ENCODE measurements at regions not wholly inside any gene's neighbourhood (a gene's known extent, or its start where the extent isn't known, plus 50 kb on each side); places are given as distances from the start of the nearest gene placed in this dataset.
"Not testable (repeated sequence)": the region's sequence is repeated elsewhere in the genome, so short reads cannot be mapped to it uniquely, and the experiment has no call there.

GRCh38 chr2:67289271-67289670 is 107.9 kb upstream of the ETAA1 start:
- no peak for DNase-seq

GRCh38 chr2:67289921-67290371 is 107.2 kb upstream of the ETAA1 start:
- peak in 1 of 3 donors; percentile 46 for DNase-seq

- DNase-seq: peak in 1 of 3 donors; percentile 73
Measured at GRCh38 chr2:67290451-67291290, 106.5 kb upstream of the ETAA1 start.

GRCh38 chr2:67294218-67294617 is 102.9 kb upstream of the ETAA1 start:
- DNase-seq: no peak

DNA sequence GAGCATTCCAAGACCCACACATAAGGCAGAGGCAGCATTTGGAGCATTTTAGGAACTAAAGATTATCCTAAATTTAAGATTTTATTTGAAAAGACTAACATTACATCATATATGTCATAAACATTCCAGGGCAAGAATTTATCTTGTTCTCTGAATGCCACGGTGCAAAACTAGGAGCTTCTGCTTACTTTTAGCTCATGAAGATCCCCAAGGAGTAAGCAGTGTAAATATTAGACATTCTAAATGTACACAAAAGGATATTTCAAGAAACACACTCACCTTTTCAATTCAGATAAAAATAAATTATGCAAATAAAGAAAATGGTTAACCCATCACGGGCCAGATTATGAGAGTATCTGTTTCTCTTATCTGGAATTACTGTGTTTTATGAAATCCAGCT is 101.7 kb upstream of the ETAA1 start:
- no peak for DNase-seq

DNA sequence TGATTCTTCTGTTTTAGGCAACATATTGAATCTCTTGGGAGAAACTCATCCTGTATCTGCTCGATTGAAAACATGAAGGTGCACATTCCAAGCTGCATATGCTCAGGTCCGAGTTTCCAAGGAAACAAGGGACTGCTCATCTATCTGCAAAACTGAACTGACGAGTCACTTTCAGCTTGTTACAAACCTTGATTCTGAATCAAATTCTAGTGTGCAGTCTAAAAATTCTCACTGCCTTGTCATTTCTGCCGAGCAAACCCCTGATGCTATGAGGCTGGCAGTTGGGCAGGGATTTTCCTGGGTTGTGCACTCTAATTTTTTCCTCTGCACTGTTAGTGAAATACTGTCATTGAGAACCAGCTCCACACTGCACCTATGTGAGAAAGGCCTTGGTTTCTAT is 101.3 kb upstream of the ETAA1 start:
- no peak for DNase-seq

DNA sequence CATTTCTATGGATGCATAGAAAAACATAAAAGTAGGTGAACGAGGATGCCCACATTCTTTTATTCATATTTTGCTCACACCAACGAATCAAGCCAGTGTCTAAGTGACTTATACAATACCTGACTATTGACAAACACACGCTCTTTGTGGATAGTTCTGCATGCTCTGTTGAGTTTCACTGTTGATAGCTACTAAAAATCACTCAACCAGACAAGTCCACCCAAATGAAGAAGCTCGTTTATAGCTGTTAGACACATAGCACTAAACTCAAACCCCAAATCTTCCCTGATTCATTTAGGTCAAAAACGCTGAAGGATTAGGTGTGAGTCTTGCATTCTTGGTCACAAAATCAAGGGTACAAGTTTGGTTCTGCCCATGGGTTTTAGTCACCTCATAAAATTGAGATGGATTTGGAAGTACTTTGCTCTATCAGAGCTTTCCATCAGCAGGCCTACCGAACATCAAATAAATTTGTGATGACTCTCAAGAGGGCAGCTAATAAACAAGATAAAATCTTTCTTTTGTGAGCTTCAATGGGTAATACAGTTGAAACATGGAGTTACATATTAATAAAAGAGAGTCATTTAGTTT is 92.7 kb upstream of the ETAA1 start:
- no peak for DNase-seq

DNA sequence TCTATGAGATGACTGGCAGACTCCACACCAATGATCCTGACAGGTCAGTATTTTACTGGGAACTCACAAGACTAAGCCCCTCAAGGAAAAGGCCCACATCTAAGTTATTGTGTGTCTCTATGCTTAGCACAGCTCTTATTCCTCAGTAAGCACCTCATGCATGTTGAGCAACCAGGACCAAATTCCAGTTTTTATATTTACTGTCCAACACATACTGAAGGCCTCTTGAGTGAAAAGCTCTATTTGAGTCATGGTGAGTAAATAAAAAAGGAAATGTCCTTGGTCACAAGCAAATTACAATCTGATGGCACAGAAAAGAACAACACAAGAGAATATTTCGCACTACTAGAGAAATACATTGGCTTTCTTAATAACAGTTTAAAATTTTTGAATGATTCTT is 87.9 kb upstream of the ETAA1 start:
- no peak for DNase-seq

GRCh38 chr2:67311536-67311935 is 85.6 kb upstream of the ETAA1 start:
- peak in 1 of 3 donors; percentile 43 for DNase-seq

DNA sequence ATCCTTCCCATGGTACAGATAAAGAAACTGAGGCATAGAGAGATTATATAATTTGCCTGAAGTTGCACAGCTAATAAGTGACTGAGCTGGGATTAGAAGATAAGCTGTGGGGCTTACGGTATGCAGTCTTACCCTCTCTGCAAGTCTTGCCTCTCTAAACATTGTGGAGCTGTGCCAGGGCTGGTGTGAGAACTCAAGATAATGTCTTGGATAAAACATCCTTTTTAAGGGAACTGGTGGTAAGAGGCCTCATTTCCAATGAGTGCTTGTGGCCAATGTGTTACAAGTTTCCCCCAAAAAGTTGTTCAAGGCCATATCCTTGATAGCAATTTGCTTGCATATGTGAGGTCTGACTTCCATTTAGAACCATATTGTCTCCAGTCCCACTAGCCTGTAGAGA is 84.3 kb upstream of the ETAA1 start:
- DNase-seq: no peak

DNA sequence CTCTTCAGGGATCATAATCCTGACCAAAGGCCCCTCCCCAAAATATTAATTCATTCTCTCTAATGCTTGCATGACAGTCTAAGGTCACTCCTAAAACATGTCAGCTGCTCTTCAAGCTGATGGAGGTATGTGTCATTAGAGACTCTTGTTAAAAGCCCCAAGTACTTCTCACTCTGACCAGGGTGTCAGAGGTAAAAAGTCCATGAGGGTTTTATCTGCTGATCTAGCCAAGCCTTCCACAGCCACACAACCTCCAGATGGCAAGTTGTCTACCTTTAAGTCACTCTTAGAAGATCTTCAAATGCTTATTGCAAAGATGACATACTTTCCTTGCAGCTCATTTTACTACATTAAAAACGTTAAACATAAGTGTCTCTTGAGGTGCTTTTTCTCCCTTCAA is 83.6 kb upstream of the ETAA1 start:
- DNase-seq: no peak

DNA sequence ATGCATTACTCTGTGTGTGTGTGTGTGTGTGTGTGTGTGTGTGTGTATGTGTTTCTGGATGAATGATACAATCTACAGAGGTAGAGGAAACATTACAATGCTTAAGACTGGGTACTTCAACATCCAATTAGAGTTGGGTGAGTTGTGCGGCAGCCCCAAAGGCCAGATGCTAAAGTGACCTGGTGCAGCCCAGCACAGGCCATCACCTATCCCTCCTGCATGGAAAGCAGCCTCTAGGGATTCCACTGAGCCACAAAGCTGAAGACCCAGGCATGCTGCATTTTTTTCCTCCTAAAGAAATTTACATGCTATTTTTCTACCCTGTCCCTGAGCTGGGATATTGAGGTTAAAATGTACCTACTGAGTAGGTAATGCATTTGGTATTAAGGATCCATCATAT is 79.1 kb upstream of the ETAA1 start:
- DNase-seq: no peak

GRCh38 chr2:67318563-67318962 is 78.6 kb upstream of the ETAA1 start:
- no peak for DNase-seq

DNA sequence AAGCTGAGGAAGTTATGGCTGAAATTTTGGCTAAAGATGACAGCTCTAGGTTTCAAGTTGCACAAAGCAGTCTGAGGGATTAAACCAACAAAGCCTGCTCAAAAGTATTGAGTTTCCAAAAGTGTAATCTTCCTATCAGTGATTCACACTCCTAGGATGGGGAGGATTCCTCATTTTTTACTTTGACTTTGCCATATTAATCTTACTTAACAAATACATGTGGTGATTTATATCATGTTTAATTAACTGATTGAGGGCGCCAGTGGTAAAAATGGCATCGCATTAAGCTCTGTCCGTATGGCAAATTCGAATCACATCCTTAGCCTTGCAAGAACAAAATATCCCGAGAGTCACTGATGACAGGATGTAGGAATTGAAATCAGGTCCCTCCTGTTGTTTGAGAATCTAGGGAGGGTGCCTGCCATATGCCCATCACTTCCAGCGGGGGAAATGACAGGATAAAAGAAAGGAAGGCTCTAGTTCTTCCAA is 78.1 kb upstream of the ETAA1 start:
- DNase-seq: no peak

DNA sequence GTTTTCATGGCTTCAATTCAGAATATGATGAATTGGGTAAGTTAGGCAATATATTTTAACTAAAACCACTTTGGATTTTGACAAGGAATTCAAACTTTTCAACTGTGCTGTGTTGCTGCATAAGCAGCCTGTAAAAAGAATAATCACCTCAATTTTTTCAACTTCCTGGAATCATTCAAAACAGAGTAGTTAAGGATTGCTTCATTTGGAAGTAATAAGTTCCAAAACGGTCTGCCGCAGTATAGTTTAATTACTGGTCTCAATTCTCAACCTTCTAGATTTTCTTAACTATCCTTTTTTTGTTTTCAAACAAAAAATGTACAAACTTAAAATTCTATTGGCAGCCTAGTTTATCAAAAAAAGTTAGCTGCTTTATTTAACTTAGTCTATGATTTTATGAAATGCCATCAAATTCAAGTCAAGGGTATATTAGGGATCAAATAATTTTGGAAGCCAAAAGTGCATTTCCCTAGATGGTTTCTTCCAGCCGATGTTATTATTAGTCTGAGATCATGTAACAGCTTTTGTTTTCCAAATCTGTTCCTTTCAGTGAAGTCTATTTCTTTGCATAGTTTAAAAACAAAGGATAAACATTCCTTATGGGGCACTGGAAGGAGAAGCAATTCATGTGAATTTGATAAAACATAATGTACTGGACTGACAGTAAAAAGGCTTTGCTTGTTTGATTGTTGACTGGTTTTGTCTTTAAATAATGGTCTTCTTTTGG is 76.1 kb upstream of the ETAA1 start:
- DNase-seq: no peak

DNA sequence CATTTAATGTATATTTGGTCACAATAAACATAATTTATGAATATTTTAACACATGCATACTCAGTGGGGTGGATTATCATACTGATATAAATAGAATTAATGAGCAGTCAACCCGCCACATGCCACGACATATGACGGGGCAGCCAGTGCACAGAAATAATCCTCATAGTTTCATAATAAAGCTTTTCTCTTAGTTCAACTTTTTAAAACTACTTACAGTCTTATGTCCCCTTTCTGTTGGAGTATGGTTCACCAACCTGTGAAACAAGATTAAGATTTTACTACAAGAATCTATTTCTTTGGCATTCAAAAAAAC is 75.6 kb upstream of the ETAA1 start:
- DNase-seq: no peak

DNA sequence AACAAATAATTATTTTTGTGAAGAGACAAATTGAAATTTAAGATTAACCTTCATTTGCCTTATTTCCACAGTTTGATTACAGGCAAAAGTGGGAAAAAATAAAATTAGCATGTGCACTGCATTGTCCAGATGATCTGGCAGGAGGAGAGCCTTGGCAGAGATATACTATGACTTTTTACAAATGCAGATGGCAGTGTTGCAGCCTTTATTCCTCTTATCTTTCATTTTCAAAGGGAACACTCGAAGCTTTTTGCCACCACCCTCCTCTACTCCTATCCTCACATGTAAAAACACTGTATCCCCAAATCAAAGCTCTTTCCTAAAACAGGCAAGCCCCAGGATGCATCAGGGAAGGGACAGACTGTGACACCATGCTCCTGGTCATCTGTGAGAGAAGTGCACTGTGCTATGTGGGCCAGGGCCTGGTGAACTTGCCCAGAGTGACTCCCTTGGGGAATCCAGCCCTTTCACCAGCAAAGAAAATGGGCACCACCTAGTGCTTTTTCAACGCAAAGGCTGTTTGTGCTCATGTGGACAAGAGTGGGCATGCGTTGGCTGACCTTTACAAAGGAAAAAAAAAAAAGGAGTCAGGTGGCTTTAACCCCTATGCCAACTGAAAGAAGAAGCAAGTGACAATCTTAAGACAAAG is 74.7 kb upstream of the ETAA1 start:
- no peak for DNase-seq

- DNase-seq: no peak
Measured at GRCh38 chr2:67323209-67323991, 73.7 kb upstream of the ETAA1 start.

DNA sequence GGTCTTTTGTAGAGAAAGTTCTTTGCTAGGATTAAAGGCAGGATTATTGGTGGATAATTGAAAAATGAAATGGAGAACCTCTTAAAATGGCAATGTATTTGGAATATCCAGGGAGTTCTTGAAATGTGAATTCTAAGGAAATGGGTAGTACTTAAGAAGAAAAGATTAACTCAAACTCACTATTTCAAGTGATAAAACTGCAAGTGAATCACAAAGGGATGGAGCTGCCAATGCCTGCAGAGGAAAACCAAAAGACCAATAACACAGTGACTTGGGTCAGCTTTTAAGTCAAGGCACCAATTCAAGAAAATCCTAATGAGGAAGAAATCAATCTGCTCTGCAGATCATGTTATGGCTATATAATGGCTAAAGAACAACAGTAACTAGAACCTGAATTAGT is 67.6 kb upstream of the ETAA1 start:
- no peak for DNase-seq

GRCh38 chr2:67329951-67330350 is 67.2 kb upstream of the ETAA1 start:
- DNase-seq: no peak

GRCh38 chr2:67331419-67332086 is 65.6 kb upstream of the ETAA1 start:
- not testable (repeated sequence) for DNase-seq
